ENCODE measurements at regions not wholly inside any gene's neighbourhood (a gene's known extent, or its start where the extent isn't known, plus 50 kb on each side); places are given as distances from the start of the nearest gene placed in this dataset.
A peak's percentile ranks its signal among the peaks of the same experiment; 100 is the strongest.

DNA sequence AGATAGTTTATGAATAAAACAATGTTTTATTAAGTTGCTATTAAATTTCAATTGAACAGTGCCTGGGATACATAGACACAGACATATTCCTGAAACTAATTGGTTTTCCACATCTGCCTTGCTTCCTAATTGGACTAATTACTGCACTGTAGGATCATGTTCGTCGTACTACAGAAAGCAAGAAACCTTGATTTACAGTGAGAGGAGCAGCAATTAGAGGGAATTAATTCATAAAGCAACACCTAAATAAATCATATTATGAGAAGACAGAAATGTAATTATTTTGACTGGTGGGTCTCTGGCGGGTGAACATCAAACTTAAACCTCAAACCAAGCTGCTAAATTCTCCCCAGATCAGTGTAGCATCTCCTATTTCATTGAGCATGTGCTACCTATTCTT, 124.6 kb upstream of the CAMK1G start:
- DNase-seq (ENCODE audit: low read depth), result no peak

GRCh38 chr1:209461168-209461567, 122.3 kb upstream of the CAMK1G start:
- no peak for DNase-seq (ENCODE audit: low read depth)

GRCh38 chr1:209462433-209462832, 121.1 kb upstream of the CAMK1G start:
- DNase-seq (ENCODE audit: low read depth), result no peak

DNA sequence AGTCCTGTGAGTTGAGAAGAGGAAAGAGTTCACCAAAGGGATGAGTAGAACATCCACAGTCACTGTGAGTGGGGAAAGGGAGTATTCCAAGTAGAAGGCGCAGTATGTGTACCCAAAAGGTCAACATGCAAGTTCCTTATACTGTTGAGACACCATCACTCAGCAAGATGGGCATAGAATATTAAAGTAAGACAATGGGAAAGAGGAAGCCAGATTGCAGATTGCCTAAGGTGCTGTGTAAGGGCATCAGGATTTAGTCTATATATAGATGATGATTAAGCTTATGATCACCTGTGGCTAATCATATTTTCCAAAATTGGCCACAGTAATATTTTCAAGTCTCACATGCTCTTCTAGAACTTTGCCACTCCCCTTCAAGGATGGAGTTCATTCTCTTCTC, 120.1 kb upstream of the CAMK1G start:
- DNase-seq (ENCODE audit: low read depth), result no peak

DNA sequence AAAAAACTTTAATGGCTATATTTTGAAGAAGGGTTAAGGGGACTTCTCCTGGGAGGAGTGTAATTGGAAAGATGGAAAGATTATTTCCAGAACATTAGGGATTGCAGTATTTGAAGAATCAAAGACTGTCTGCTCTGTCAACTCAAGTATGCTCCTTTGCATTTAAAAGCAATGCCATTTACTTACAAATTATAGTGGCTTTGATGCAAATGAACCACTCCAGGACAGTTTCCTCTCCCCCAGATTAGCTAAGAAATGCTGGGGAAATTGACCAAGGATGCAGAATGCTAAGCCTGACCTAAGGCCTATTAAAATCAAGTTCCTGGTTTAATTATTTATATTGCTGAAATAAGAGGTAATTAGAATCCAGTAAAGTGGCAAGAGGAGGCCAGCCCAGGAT, 110.5 kb upstream of the CAMK1G start:
- no peak for DNase-seq (ENCODE audit: low read depth)

- DNase-seq (ENCODE audit: low read depth), result no peak
Measured at GRCh38 chr1:209480345-209480744, 103.2 kb upstream of the CAMK1G start.

DNA sequence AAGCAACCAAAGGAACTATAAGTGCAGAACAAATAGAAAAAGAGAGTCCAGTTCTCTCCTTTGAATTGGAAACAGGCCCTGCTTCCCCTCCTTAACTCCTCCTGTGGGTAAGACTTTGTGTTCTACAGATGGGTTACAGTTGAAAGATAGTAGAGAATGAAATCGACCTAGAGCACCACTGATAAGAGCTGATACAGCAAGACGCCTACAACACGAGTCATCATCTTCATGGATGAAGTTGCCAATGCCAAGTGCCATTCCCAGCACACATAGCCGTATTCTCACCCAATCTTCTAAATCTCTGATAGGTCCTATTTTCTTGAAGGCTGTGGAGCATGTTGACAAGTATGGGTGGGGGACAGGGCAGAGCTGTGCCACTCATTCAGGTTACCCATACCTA, 99.8 kb upstream of the CAMK1G start:
- DNase-seq (ENCODE audit: low read depth), result no peak

DNA sequence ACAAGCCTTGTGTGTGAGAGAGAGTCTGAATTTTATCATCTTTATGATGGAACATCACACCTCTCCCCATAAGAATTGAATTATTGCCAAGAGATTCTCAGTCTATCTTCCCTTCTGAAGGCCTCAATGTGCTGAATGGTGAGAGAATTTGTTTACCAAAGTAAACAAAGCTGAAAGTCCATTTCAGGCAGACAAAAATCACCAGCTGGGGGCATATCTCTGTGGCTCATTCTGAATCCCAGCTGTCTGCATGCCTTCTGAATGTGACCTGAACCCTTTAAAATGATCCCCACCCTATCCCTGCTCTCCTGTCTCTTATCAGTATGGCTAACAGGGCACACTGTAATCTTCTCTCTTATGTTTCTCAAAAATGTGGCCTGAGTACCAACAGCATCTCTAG, 99.1 kb upstream of the CAMK1G start:
- DNase-seq (ENCODE audit: low read depth), result no peak

DNA sequence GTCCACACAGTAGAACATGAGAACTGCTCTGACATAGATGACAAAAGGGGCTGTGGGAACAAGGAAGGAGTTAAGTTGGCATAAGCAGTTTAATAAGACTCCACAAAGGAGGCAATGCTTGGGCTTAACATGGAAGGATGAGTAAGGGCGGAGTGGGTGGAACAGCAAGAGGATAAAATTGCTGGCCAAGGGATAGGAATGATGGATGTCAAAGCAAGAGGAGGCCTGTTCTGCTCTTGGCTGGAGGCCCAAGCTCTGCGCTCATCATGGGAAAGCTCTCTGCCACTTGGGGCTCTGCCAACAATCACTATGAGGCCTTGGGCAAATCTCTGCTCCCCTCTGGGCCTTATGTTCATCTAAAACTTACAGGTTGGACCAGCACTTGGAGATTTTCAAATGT, 98.3 kb upstream of the CAMK1G start:
- DNase-seq (ENCODE audit: low read depth), result peak; percentile 57

DNA sequence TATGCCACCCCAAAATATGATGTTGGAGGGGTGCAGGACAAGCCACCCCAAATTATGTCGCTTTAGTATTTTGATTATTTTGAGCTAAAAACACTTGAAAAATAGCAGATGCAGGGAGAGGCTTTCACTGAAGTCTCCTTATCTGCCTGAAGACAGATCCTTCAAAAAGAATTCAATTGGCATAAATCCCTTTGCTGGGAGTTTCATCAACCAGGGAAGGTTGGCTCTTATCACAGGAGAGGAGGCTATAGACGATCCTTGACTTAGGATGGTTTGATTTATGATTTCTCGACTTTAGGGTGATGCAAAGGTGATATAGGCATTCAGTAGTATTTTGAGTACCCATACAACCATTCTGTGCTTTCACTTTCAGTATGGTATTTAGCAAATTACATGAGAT, 97.8 kb upstream of the CAMK1G start:
- no peak for DNase-seq (ENCODE audit: low read depth)

GRCh38 chr1:209486861-209487593, 96.5 kb upstream of the CAMK1G start:
- DNase-seq (ENCODE audit: low read depth), result no peak

DNA sequence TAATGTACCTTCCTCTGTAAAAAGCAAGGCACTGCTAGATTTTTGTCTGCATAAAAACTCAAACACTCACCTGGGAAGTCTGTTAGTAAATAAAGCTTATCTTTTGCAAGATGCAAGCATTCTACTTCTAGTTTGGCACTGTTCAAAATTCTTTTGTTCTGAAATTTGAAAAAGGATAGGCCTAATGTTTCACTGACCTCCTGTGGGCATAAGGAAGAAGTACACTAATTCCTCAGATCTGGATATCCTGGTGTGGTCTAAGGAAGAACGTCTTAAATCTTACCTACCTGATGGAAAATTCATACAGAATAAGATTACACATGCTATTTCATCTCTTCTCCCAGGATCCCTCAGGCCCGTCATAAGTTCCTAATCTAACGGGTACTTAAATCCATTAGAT, 93.5 kb upstream of the CAMK1G start:
- DNase-seq (ENCODE audit: low read depth), result no peak

GRCh38 chr1:209491031-209491430, 92.5 kb upstream of the CAMK1G start:
- no peak for DNase-seq (ENCODE audit: low read depth)

- DNase-seq (ENCODE audit: low read depth), result no peak
Measured at GRCh38 chr1:209491496-209491895, 92.0 kb upstream of the CAMK1G start.

DNA sequence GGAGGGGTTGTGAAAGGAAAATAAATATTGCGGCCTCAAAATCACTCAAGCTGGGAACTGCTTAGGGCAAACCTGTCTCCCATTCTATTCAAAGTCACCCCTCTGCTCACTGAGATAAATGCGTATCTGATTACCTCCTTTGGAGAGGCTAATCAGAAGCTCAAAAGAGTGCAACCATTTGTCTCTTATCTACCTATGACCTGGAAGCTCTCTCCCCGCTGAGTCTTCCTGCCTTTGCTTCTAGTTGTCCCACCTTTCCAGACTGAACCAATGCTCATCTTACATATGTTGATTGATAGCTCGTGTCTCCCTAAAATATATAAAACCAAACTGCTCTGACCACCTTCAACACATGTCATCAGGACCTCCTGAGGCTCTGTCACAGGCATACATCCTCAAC, 91.6 kb upstream of the CAMK1G start:
- DNase-seq (ENCODE audit: low read depth), result no peak

DNA sequence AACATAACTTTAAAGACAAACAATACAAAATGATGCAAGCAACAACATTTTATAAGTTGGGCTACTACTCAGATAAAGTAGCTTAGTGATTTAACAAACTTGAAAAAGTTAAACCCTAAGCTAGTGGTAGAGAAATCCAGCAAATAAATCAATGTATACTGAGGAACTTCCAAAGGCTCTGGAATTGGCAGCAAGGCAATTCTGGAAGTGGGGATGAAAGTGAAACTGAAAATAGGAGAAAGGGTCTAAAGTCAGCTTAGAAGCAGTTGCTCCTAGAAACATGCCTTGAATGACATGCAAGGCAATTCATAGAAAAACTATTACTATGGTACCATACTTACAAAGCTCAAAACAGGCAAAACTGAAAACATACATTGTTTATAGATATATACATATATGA, 90.0 kb upstream of the CAMK1G start:
- no peak for DNase-seq (ENCODE audit: low read depth)

- no peak for DNase-seq (ENCODE audit: low read depth)
Measured at GRCh38 chr1:209497729-209498128, 85.8 kb upstream of the CAMK1G start.

DNA sequence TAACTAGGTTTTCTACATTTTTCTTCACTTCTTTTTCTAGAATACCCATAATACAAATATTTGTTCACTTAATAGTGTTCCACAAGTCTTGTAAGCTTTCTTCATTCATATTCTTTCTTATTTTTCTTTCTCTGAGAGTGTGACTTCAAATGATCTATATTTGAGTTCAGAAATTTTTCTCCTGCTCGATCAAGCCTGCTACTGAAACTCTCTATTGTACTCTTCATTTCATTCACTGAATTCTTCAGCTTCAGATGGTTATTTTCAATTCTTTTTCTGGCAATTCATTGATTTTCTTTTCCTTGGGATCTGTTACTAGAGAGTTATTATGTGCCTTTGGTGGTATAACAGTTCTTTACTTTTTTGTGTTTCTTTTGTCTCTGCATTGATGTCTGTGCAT, 82.5 kb upstream of the CAMK1G start:
- no peak for DNase-seq (ENCODE audit: low read depth)

- no peak for DNase-seq (ENCODE audit: low read depth)
Measured at GRCh38 chr1:209503196-209503595, 80.3 kb upstream of the CAMK1G start.

DNA sequence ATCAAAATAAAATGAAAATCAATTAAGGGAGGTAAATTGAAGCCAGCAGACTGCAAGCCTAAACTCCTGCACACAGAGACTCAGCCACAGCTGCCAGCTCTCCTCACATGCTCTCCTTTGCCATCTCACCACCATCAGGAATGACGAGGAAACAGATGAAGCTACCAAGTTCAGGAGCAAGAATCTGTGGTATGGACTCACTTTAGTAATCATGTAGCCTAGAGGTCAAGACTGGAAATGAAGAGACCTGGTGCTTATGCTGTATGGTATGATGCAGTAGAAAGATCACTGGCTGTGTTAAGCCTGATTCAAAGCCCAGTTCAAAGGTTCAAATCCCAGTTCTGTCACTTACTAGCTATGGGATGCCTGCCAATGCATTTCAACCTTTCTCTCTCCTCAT, 78.9 kb upstream of the CAMK1G start:
- no peak for DNase-seq (ENCODE audit: low read depth)

DNA sequence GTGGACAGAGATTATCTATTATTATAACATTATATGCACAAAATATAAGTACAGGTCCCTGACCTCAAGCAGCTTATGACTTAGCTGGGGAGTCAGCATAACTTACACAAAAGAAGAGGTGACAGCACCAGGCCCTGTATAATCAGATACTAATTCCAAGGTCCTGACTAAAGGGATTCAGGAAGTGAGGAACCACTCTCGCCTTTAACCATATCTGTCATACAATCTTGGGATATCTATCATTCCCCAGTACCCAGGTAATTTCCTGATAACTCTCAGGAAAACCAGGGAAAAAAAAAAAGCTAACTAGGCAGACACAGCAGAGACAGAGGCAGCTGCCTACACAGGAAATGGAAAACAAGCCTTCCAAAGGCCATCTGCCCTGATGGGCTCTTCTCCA, 78.5 kb upstream of the CAMK1G start:
- peak; percentile 29 for DNase-seq (ENCODE audit: low read depth)

DNA sequence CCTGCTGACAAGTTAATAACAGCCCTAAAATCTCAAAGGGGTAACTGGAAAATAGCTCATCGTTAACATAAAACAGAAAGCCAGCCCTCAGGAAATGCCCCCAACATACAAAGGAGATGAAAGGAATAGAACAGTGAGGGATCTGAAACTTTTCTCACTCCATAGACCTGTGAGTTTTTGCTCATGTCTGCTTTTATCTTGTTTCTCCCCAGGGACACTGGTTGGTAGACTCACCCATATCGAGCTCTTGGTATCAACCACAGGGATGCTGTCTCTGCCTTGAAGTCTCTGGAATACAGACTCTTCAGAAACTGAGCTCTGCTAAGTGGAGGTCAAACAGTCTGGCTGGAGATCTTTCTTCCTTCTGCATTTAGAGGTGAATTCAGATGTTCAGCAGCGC, 77.4 kb upstream of the CAMK1G start:
- DNase-seq (ENCODE audit: low read depth), result no peak

DNA sequence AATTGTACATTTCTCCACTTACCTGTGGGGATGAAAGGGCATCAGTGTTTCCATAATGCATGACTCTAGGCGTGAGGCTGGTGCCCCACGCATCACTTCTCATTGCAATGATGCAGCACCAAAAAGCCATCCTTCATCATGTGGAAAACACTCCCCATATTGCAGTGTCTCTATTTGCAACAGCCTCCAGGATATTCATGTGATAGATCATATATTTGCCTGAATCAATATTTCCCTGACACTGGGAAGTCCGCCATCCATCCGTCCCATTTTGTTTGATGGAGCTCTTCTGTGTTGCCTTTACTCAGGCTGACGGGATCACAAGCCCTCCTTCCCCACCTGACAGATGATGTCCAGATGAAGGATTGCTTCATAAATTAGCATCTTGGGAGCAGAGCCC, 74.5 kb upstream of the CAMK1G start:
- no peak for DNase-seq (ENCODE audit: low read depth)

- DNase-seq (ENCODE audit: low read depth), result no peak
Measured at GRCh38 chr1:209510063-209510462, 73.5 kb upstream of the CAMK1G start.

GRCh38 chr1:209511169-209511568, 72.3 kb upstream of the CAMK1G start:
- no peak for DNase-seq (ENCODE audit: low read depth)
